HG03354 (cell line): ENCODE measurements at regions not wholly inside any gene's neighbourhood (a gene's known extent, or its start where the extent isn't known, plus 50 kb on each side); places are given as distances from the start of the nearest gene placed in this dataset.
"Not testable (repeated sequence)": the region's sequence is repeated elsewhere in the genome, so short reads cannot be mapped to it uniquely, and the experiment has no call there.

ENCODE experiments used
- ATAC-seq: cut with Tn5 transposase; IDR thresholded peaks from one replicate; pipeline ENCODE4 v1.9.1; 2021; ENCODE audit warnings: mild to moderate bottlenecking; ENCODE audit not compliant: unreplicated experiment, poor library complexity, severe bottlenecking

- ATAC-seq: peak; percentile 70
Observed at GRCh38 chr4:138650929-138651448, 364.6 kb upstream of the NOCT start.

- no peak for ATAC-seq
Observed at GRCh38 chr4:138650495-138650894, 365.1 kb upstream of the NOCT start.

- ATAC-seq: no peak
Observed at GRCh38 chr4:138647433-138647832, 368.1 kb upstream of the NOCT start.

GRCh38 chr4:138646383-138646782 is 369.2 kb upstream of the NOCT start:
- ATAC-seq: no peak

GRCh38 chr4:138645289-138645688 is 370.3 kb upstream of the NOCT start:
- no peak for ATAC-seq

- no peak for ATAC-seq
Observed at GRCh38 chr4:138644322-138644721, 371.3 kb upstream of the NOCT start.

GRCh38 chr4:138643827-138644226 is 371.8 kb upstream of the NOCT start:
- no peak for ATAC-seq

DNA sequence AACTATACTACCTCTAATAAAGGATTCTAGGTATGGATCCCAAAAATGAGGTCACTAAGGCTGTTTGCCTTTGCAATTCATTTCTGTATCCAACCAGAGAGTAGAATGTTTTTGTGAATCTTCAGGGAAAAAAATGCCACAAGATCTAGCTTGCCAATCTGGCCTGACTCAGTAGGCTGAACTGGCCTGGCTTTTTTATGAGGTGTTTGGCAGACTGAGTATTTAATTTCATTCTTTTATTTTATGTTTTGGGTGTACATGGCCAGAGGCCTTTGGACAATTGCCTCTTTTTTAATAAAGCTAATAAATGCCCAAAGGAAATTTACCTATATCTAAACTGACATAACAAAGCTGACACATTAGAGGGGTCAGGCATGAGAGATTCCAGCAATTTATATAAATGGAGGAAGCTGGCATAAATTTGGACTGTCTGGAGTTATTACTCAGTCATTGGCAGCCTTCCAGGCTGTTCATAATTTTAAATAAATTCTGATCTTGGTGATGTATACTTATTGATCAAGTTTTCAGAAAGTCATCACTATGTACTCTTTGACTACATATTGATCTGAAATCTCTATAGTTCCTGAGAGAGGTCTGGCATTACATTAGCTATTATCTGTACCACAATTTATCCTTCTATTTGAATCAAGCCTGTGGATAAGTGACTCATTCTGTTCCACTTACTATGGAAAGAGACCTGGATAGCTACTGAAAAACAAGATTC is 376.4 kb upstream of the NOCT start:
- ATAC-seq: no peak

DNA sequence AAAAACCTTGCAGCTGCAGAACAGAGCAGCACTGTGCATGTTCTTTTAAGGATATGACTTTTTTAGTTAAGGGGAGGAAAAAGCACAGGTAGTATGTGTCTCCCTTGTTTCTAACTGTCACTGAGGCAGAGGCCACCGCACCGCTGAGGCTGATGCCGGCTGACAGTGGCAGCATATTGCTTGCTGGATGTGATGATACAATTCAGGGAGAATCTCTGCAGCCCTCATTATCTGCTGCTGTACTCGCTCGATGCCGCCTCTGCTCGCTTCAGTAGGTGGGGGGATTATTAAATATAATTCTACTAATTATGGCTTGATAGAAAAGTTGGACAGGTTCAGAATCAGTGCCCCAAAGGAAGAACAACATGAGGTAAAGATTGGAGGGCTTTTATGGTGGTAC is 378.8 kb upstream of the NOCT start:
- no peak for ATAC-seq

DNA sequence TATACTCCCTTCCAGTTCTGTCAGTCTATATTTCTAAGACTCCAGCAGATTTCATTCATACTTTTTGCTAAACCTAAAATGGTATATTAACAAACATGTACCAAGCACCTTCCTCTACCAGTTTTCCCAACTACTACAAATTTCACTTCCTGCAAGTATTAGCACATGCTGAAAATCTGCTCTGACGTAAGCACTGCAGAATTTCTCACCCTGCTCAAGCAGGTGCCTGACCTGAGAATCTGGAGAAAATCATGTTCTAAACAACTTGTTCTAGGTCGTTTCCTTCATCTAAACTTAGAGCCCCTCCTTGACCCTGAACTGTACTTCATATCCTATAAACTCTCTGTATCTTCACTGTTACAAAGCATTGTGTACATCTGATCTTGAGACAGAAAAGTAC is 380.7 kb upstream of the NOCT start:
- no peak for ATAC-seq

DNA sequence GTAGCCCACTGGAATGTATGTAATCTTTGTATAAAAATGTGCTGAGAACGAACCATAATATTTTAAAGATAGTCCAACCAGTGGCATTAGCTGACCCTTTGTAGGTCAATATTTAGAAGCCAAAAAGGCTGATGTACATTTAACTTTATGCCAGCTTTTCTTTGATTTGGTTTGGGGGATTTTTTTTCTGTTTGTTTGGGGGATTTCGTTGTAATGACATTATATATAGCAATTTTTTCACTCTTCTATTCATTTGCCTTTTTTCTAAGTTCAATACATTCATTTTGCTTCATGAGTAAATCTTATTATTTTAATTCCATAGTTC is 382.0 kb upstream of the NOCT start:
- no peak for ATAC-seq

DNA sequence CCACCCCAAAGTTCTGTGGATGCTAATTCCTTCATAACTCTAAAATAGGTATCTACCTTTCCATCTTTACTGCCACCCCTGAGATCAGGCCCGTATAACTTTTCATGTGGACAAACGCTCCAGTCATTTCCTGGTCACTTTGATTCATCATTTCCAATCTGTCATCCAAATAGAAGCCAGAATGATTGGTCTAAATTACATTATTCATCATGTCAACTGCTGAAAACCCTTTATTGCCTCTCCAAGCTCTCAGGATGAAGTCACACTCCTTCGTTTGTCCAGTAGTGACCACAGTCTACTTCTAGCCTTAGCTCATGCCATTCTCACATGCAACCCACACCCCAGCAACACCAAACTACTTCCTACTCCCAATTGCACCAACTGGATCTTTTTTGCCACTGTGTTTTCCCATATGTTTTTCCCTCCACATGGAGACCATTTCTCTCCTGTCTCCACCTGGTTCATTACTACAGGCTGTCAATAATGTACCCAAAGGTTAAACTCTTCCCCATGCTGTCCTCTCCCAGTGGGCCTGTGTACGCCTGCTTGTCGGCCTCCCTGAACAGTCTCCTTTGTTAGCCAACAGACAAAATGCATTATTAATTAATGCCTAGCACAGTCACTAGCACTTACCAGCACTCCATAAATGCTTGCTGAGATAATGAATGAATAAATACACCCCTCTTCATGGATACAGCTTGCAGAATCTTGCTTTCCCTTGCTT is 382.6 kb upstream of the NOCT start:
- ATAC-seq: no peak

DNA sequence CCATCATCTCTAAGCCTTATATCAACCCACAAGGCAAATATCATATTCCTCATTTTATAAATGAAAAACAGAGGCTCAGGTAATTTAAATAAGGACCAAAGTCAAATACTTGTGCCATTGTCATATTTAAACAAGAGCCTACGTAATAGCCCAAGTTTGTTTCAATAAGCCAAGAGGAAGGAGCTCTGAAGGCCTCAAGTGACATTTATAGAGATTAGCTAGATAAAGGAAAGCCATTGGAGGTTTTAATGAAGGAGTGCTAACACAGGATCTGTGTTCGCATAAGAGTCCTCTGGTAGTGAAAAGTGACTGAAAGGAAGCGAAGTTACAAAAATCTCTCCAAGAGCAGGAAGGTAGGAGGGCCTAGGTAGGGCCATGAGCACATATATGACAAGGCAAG is 384.9 kb upstream of the NOCT start:
- ATAC-seq: no peak

- ATAC-seq: no peak
Observed at GRCh38 chr4:138629669-138630068, 385.9 kb upstream of the NOCT start.

DNA sequence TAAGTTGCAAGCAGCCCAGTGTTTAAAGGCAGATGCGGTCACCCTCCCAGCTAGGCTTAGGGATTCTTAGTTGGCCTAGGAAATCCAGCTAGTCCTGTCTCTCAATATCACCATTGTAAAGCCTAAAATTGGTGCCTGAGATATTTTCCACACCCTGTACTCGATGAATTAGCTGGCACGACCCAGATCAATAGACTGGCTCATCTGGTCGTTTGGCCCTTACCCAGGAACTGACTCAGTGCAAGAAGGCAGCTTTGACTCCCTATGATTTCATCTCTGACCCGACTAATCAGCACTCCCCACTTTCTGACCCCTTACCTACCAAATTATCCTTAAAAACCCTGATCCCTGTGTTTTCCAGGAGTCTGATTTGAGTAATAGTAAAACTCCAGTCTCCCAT is 384.9 kb upstream of the SLC7A11 start:
- no peak for ATAC-seq

DNA sequence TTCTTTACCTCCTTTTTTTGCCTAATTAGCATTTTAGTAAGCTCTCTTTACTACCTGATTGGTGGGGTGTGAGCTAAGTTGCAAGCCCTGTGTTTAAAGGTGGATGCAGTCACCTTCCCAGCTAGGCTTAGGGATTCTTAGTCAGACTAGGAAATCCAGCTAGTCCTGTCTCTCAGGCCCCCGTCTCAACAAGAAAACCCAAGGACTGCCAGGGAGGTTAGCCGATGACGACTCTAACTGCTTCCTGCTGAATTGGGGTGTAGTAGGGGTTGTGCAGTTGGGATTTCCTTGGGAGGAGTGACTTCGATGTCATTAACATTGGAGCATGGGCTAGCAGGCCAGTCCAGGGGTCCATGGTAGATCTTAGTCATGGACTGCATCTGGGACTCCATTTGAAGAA is 380.2 kb upstream of the SLC7A11 start:
- ATAC-seq: not testable (repeated sequence)

- ATAC-seq: no peak
Observed at GRCh38 chr4:138616775-138617174, 374.6 kb upstream of the SLC7A11 start.

- no peak for ATAC-seq
Observed at GRCh38 chr4:138614398-138615142, 372.4 kb upstream of the SLC7A11 start.

GRCh38 chr4:138612428-138612827 is 370.3 kb upstream of the SLC7A11 start:
- no peak for ATAC-seq

GRCh38 chr4:138611721-138612120 is 369.6 kb upstream of the SLC7A11 start:
- ATAC-seq: no peak

- ATAC-seq: no peak
Observed at GRCh38 chr4:138611017-138611416, 368.9 kb upstream of the SLC7A11 start.
